ENCODE measurements at regions not wholly inside any gene's neighbourhood (a gene's known extent, or its start where the extent isn't known, plus 50 kb on each side); places are given as distances from the start of the nearest gene placed in this dataset.
A peak's percentile ranks its signal among the peaks of the same experiment; 100 is the strongest.
"Not testable (repeated sequence)": the region's sequence is repeated elsewhere in the genome, so short reads cannot be mapped to it uniquely, and the experiment has no call there.

- Histone ChIP-seq H3K27me3 (no peaks in the 10 kb centered on the region), H3K36me3 (no peaks in the 10 kb centered on the region), H3K4me3 (no peak overlapping the region), H3K9me3 (no peaks in the 10 kb centered on the region)
- no peak for DNase-seq
Measured at GRCh38 chr7:84941936-84942335, 244.9 kb downstream of the SEMA3D start.

DNA sequence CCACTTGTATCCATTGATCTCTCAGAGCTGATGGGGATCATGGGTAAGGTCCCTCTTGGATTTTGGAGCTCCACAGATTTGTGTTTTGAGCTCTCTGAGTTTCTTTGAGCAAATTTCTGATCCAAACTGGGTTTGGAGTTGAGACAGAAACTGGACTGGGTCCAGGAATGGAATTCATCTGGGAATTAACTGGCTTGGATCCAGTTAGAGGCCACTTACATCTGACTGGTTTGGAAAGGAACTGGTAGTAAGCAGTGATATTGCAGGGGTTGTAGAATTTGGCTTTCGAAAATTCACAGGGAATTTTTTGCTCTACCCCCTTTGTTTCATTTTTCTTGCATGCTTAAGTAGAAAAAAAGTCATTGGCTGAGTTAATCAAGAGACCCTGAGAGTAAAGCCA lies 245.6 kb downstream of the SEMA3D start:
- Histone ChIP-seq H3K27me3 (no peaks in the 10 kb centered on the region), H3K4me3 (no peak overlapping the region), H3K36me3 (no peaks in the 10 kb centered on the region), H3K9me3 (no peaks in the 10 kb centered on the region)
- DNase-seq = no peak

GRCh38 chr7:84939888-84940287 lies 247.0 kb downstream of the SEMA3D start:
- H3K9me3 ChIP-seq = no peaks in the 10 kb centered on the region
- no peak for DNase-seq
- H3K4me3 ChIP-seq = no peak overlapping the region
- H3K36me3 ChIP-seq = no peaks in the 10 kb centered on the region
- no peaks in the 10 kb centered on the region for H3K27me3 ChIP-seq

GRCh38 chr7:84939442-84939841 lies 247.4 kb downstream of the SEMA3D start:
- no peaks in the 10 kb centered on the region for H3K9me3 ChIP-seq
- no peak for DNase-seq
- no peak overlapping the region for H3K4me3 ChIP-seq
- H3K36me3 ChIP-seq = no peaks in the 10 kb centered on the region
- H3K27me3 ChIP-seq = no peaks in the 10 kb centered on the region

DNA sequence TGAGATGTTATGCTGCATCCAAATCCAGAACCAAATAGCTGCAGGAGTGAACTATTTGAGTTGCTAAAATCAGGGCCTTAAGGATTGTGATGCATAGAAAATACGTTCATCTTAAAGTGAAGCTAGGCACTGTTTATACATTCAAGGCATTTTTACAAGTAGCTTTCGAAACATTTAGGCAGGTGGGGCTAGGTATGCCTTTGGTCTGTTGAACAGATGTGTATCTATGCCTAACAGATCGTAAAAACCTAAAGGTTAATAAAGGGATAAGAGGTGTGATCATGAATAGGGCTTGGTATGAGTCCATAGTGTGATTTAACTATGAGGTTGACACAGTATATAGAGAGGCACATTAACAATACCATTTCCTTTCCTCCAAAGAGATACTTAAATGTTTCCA lies 262.5 kb downstream of the SEMA3D start:
- DNase-seq = no peak

GRCh38 chr7:84923348-84923747 lies 263.5 kb downstream of the SEMA3D start:
- Histone ChIP-seq H3K27me3 (no peaks in the 10 kb centered on the region), H3K4me3 (no peak overlapping the region), H3K36me3 (no peaks in the 10 kb centered on the region), H3K9me3 (no peaks in the 10 kb centered on the region)
- no peak for DNase-seq

More for the DNA sequence above, 262.5 kb downstream of the SEMA3D start:
- Histone ChIP-seq H3K9me3 (no peaks in the 10 kb centered on the region), H3K27me3 (no peaks in the 10 kb centered on the region), H3K36me3 (no peaks in the 10 kb centered on the region), H3K4me3 (no peak overlapping the region)

GRCh38 chr7:84921154-84921553 lies 265.7 kb downstream of the SEMA3D start:
- DNase-seq = no peak
- no peaks in the 10 kb centered on the region for H3K36me3 ChIP-seq
- no peaks in the 10 kb centered on the region for H3K9me3 ChIP-seq
- H3K4me3 ChIP-seq = no peak overlapping the region
- no peaks in the 10 kb centered on the region for H3K27me3 ChIP-seq

DNA sequence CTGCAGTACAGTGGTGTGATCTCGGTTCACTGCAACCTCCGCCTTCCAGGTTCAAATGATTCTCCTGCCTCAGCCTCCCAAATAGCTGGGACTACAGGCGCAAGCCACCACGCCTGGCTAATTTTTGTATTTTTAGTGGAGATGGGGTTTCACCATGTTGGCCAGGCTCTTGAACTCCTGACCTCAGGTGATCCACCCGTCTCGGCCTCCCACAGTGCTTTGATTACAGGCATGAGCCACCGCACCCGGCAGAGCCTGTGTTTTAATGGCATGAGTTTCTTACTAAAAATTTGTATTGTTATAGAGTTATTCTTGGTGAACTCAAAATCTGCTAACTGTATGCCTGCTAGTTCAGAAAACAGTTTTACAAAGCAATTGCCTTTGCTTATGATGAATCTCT lies 269.9 kb downstream of the SEMA3D start:
- DNase-seq, H3K9me3 ChIP-seq, H3K27me3 ChIP-seq, H3K4me3 ChIP-seq, H3K36me3 ChIP-seq: not testable (repeated sequence)

DNA sequence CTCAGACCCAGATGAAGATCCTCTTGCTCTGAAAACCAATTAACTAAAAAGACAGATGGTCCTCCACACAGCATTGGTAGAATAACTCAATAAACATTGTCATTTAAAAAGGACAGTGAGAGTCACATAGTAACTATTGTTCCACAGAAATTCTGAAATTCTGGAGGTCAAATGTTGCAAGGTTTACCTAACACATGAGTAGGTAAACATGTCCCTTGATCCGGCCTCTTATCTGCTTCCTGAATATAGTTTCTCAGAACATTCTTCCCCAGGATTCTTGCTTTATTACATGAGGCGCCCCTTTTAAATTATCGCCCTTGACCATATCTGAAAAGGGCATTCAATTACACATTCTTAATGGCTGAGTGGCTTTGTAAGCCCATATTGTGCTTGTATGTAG lies 270.7 kb downstream of the SEMA3D start:
- Histone ChIP-seq H3K4me3 (no peak overlapping the region), H3K9me3 (no peaks in the 10 kb centered on the region)
- no peak for DNase-seq

GRCh38 chr7:84914598-84914997 lies 272.3 kb downstream of the SEMA3D start:
- no peak overlapping the region for H3K4me3 ChIP-seq
- H3K36me3 ChIP-seq = no peaks in the 10 kb centered on the region
- H3K9me3 ChIP-seq = no peaks in the 10 kb centered on the region
- no peak for DNase-seq
- H3K27me3 ChIP-seq = no peaks in the 10 kb centered on the region

More for the DNA sequence above, 270.7 kb downstream of the SEMA3D start:
- H3K36me3 ChIP-seq = no peaks in the 10 kb centered on the region
- no peaks in the 10 kb centered on the region for H3K27me3 ChIP-seq

DNA sequence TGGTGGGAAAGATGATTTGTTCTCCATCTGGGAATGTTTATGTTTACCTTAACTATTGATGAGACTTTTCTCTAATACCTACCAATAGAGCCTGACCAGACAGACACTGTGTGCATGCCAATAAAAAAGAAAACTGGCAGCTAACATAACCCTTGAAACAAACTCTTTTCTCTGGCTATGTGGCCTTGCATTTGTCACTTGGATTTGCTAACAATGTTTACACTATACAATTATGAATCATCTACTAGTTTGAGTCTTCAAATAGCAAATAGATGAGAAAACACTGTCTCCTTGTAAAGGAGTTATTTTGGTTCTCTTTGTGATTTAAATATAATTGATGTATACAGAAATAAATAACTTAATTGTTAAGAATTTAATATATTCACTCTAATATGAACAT lies 273.1 kb downstream of the SEMA3D start:
- no peaks in the 10 kb centered on the region for H3K9me3 ChIP-seq
- H3K27me3 ChIP-seq = no peaks in the 10 kb centered on the region
- no peak overlapping the region for H3K4me3 ChIP-seq
- no peaks in the 10 kb centered on the region for H3K36me3 ChIP-seq
- peak; percentile 2 for DNase-seq

DNA sequence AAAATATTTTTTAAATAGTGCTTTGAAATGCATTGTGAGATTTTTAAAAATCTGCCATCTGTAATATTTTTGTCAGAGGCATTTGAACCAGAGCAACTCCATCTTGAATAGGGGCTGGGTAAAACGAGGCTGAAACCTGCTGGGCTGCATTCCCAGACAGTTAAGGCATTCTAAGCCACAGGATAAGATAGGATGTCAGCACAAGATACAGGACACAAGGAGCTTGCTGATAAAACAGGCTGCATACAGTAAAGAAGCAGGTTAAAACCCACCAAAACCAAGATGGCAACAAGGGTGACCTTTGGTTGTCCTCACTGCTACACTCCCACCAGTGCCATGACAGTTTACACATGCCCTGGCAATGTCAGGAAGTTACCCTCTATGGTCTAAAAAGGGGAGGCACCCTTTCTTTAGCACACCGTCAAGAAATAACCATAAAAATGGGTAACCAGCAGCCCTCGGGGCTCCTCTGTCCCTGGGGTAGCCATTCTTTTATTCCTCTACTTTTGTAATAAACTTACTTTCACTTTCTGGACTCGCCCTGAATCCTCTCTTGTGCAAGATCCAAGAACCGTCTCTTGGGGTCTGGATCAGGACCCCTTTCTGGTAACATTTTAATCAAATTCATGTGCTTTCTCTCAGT lies 273.7 kb downstream of the SEMA3D start:
- no peak for DNase-seq
- Histone ChIP-seq H3K9me3 (no peaks in the 10 kb centered on the region), H3K27me3 (no peaks in the 10 kb centered on the region), H3K36me3 (no peaks in the 10 kb centered on the region), H3K4me3 (no peak overlapping the region)

GRCh38 chr7:84912537-84912936 lies 274.3 kb downstream of the SEMA3D start:
- Histone ChIP-seq H3K36me3 (no peaks in the 10 kb centered on the region), H3K9me3 (no peaks in the 10 kb centered on the region), H3K27me3 (no peaks in the 10 kb centered on the region), H3K4me3 (no peak overlapping the region)
- no peak for DNase-seq

GRCh38 chr7:84912018-84912417 lies 274.8 kb downstream of the SEMA3D start:
- DNase-seq = no peak
- Histone ChIP-seq H3K4me3 (no peak overlapping the region), H3K9me3 (no peaks in the 10 kb centered on the region), H3K36me3 (no peaks in the 10 kb centered on the region), H3K27me3 (no peaks in the 10 kb centered on the region)

- DNase-seq = no peak
- H3K9me3 ChIP-seq = no peaks in the 10 kb centered on the region
- H3K27me3 ChIP-seq = no peaks in the 10 kb centered on the region
- no peaks in the 10 kb centered on the region for H3K36me3 ChIP-seq
- H3K4me3 ChIP-seq = no peak overlapping the region
Measured at GRCh38 chr7:84911077-84911476, 275.8 kb downstream of the SEMA3D start.

DNA sequence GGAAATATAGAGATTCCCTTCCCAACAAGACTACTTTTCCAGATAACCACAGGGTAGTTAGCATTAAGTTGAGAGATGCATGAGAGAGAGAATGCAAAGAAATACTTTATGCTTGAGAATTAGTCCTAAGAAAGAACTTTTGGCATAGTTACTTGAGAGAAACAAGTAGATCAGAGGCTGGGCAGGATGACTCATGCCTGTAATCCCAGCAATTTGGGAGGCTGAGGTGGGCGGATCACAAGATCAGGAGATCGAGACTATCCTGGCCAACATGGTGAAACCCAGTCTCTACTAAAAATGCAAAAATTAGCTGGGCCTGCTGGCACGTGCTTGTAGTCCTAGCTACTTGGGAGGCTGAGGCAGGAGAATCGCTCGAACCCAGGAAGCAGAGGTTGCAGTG lies 276.5 kb downstream of the SEMA3D start:
- DNase-seq = peak; percentile 41

GRCh38 chr7:84908196-84908793 lies 278.6 kb downstream of the SEMA3D start:
- H3K9me3 ChIP-seq = no peaks in the 10 kb centered on the region
- no peak for DNase-seq
- H3K36me3 ChIP-seq = no peaks in the 10 kb centered on the region
- H3K4me3 ChIP-seq = no peak overlapping the region
- H3K27me3 ChIP-seq = no peaks in the 10 kb centered on the region

More for the DNA sequence above, 276.5 kb downstream of the SEMA3D start:
- not testable (repeated sequence) for H3K27me3 ChIP-seq, H3K4me3 ChIP-seq, H3K9me3 ChIP-seq, H3K36me3 ChIP-seq

DNA sequence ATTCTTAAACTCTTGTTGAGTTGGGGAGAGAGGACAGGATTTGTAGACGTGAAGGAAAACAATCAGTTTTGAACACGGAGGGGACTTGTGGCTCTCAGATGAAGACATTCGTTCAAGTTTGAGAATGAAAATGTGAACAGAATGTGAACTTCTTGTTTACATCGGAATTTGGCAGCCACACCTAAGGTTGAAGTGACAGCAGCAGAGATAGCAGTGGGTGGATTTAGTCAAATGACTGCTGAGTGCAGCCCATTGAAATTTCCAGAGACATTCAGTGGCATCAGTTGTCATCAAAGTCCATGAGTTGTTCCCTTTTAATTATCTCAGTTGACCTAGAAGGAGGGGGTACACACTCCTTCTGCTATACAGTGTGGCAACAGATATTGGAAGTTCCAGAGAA lies 280.0 kb downstream of the SEMA3D start:
- Histone ChIP-seq H3K9me3 (no peaks in the 10 kb centered on the region), H3K4me3 (no peak overlapping the region), H3K36me3 (no peaks in the 10 kb centered on the region), H3K27me3 (no peaks in the 10 kb centered on the region)
- no peak for DNase-seq
